NCI-H1930 (cell line): ENCODE measurements at regions not wholly inside any gene's neighbourhood (a gene's known extent, or its start where the extent isn't known, plus 50 kb on each side); places are given as distances from the start of the nearest gene placed in this dataset.

Source experiments
- DNase-seq, 2 experiments: peaks; one replicate each; lab custom pipeline; 2025; lab: John Stamatoyannopoulos, UW

DNA sequence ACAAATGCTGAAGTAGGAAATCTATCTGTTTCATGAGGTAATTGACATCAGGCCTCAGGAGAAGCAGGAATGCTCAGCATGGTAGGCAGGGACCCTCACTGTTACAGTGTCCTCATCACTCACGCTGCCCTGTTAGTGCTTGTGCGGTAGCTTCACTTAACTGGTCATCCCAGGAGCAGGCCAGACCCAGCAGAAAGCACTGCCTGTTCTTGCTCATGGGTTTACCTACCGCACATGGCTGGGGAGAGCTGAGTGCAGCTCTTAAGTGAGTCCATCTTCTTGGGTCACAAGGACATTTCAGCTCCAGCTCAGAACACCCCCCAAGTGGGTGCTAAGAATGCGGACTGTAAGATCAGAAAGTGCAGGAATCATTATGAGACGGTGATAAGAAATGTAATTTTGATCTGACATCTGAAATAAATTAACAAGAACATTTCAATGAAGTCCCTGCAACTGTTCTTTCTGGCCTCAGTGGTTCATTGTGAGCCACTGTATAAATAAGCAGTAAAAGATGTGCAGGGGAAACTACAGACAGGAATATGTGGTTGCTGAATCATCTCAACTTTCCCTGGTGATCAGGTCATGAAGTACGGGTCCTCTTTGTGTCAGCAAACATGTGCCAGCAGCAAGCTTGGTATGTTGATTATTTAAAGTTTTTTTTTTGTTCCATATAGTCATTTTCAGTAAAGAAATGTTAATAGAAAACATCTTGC is 757.7 kb upstream of the TMEM132C start:
- DNase-seq = no peak

DNA sequence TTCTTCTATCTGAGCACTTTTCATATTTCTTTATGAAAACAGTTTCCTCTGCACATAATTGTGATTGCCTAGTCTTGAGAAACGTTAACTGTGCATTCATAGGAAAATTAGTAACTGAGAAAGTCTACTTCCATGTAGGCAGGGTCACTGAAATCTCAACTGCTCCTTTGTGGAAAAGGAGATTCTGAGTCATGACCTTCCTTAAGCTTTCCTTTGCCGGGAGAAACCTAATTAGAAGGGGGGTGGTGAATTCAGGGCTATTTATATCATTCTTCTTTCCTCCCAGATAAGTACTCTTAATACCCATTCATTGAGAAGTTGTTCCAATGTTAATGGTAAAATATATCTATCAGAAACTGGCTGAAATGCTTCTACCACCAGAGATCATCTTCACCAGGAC is 751.0 kb upstream of the TMEM132C start:
- no peak for DNase-seq

GRCh38 chr12:127516467-127516866 is 750.5 kb upstream of the TMEM132C start:
- DNase-seq = no peak

- no peak for DNase-seq
Measured at GRCh38 chr12:127519779-127520178, 747.2 kb upstream of the TMEM132C start.

DNA sequence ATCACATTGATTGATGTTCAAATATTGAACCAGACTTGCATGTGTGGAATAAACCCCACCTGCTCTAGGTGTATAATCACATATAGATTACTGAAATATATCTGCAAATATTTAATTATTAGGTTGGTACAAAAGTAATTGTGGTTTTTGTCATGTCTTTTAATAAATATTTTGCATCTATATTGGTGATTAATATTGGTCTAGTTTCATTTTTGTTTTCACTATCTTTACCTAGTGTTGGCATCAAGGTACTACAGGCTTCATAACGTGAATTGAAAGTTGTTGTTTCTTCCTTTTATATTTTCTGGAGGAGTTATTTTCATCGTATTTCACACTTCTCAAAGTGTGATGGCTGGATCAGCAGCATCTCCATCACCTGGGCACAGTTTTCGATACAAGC is 740.0 kb upstream of the TMEM132C start:
- DNase-seq = no peak

DNA sequence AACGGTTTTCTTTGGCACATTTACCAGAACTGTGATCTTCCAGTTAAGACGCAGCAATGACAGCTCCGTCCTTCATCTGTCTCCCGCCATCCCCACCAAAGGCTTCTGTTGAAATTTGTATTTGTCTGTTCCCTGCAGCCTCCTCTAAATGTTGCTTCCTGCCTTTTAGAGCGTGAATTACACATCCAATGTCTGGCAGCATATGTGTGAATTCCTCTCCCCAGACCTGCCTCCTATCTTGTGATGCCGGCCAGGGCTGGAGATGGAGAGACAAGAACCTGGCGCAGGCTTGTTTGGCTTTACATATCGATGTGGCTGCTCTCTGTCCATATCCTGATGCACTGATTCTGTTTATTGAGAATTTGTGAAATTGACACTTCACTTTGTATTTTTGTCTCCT is 738.4 kb upstream of the TMEM132C start:
- no peak for DNase-seq

DNA sequence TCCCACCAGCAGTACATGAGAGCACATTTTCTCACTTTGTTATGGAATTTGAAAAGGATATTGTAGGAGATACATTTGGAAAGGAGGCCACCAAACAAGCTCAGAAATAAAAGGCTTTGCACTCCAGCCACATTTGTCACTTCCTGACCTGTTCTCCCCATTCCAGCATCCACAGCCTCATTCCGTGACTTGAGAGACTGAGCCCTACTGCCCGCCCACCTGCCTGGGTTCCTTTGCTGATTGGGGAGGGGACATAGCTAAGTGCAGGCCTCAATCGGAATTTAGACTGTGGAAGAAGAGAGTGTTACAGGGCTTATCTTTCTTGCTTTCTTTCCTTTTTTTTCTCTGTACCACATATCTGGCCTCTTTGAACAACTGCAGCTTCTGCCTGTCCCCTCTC is 735.4 kb upstream of the TMEM132C start:
- no peak for DNase-seq

- no peak for DNase-seq
Measured at GRCh38 chr12:127533353-127533752, 733.6 kb upstream of the TMEM132C start.

DNA sequence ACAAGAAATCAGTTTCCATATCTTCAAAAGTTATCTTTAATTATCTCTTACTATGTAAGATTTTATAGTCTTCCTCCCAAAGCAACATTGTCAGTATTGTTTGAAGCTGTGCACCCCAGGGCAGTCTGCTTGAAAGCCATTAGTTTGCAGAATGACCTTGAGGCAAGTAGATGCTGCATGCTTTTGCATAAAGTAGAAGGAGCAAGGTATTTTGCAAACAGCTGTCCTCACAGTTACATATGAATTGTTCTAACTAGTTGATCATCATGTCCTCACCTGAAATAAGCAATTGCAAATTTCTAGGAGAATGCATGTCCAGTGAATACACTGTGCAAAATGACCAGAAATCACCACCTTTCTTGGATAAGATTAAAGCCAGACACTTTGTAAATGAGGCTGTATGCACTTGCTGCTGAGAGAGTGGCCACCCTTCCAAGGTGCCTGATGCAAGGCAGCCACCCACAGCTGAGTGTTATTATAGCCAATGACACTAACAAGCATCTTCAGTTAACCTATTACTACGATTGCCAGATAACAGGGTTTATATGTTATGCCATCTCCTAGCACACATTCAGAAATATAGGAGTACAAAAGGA is 730.0 kb upstream of the TMEM132C start:
- no peak for DNase-seq

GRCh38 chr12:127538316-127538715 is 728.7 kb upstream of the TMEM132C start:
- DNase-seq = no peak

GRCh38 chr12:127539226-127539858 is 727.6 kb upstream of the TMEM132C start:
- no peak for DNase-seq

- no peak for DNase-seq
Measured at GRCh38 chr12:127542391-127542790, 724.6 kb upstream of the TMEM132C start.

DNA sequence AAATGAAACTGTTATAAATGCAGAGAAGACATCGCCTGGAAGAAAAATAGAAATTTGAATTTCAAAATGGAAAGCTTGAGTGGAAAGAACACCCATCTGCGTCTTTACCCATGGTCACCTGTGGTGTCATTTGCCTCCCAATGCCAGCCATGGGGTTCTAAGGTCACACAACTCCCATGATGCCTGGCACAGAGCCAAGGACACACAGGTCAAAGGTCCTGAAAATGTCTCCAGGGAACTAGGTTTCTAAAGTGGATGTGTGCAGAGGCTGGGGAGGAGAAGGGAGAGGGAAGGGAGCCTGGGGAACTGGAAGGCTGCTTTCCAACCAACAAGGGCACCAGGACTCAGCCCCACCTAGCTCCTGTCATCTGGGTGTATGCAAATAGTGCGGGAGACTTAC is 724.0 kb upstream of the TMEM132C start:
- DNase-seq = no peak

DNA sequence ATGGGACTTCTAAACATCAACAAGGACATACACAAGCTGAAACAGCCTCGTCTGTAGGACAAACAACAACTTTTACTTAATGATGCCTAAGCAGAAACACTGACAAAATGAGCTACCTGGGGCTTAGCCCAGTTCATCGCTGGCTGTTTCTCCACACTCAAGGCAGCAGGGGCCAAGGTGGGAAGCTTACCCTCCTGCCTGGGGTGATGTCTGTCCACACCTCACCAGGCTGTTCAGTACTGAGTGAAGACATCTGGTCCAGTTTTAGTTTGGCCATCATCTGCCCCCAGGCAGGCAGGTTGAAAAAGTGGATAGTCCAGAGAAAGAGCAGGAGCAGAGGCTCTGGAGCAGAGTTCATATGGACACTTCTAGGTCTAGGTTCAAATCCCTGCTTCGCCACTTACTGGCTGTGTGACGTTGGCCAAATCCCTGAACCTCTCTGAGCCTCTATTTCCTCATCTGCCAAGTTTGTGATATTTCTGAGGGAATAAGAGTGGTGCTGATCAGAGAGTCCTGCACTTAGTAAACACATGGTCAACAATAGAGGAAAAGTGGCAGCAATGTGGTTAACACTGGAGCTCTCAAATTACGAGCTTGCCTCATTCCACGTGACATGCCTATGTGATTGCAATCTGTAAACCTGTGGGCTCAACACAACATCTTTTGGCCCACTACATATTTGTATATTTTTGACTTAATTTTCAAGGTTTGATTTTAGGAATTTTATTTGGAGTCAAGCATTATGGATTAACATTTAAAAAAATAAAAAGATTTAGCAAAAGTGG is 720.1 kb upstream of the TMEM132C start:
- no peak for DNase-seq

- peak; percentile 48 to 66 for DNase-seq
Measured at GRCh38 chr12:127548123-127548553, 718.8 kb upstream of the TMEM132C start.

- DNase-seq = no peak
Measured at GRCh38 chr12:127550271-127550670, 716.7 kb upstream of the TMEM132C start.

DNA sequence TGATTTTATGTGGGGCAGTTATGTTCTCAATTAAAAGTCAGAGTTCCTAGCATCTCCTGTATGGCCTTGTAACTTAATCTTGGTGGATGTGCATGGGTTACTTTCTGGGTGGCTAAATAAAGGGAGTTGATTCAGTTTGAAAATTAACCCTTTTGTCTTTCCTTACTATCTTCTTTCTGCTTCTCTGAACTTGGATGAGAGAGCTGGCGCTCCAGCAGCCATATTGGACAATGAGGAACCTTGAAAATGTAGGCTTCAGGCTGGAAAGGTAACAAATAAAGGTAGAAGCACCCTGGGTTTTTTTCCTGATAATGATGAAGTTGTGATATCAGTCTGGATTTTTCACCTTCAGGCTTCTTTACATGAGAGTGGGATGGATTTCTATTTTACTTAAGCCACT is 714.1 kb upstream of the TMEM132C start:
- no peak for DNase-seq

GRCh38 chr12:127555071-127555470 is 711.9 kb upstream of the TMEM132C start:
- DNase-seq = no peak

- no peak for DNase-seq
Measured at GRCh38 chr12:127556231-127556886, 710.6 kb upstream of the TMEM132C start.

DNA sequence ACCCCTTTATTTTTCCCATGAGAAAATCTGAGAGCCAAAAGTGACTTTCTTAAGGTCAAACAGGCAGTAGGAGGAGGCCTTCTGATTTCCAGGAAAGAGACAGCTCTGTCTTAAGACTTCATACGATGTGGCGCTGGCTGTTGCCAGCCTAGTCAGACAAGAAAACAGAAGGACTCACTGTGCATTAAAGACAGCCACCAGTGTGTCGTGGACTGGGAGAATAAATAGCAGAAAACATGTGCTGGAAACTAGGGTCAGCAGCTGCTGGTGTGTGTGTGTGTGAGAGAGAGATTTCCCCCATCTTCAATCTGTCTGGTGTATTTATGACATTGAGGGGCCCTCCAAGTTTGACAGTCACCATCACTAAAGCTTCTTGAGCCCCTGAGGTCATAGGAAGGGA is 708.6 kb upstream of the TMEM132C start:
- no peak for DNase-seq

DNA sequence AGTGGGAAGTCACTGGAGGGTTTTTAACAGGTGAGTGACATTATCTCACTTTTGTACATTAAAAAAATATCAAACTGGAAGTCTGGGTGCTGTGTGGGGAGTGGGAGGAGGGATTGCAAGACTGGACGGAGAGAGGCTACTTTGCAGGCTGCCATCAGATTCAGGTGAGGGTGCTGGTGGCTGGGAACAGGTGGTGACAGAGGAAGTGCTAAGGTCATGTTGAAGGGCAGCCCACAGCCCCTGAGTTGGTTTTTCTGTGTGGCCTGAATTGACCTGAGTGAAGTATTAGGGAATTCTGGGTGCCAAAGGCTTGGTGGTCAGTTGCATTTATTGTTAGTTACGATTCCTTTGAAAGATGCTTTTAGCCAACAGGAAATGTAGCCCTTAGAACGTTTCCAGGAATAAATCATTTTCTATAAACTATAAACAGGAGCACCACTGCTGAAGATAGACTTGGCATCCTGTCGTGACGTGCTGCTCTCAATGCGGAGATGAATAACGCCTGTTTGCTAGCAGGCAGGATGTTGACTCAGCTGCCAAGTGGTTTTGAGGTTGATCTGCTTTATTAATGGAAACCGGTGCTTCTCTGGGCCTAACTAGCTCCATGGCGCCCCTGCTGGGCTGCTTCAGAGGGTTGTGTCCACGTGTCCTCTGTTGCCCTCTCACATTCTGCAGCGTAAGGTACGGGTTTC is 707.5 kb upstream of the TMEM132C start:
- peak; percentile 50 to 83 for DNase-seq
